ENCODE measurements at regions not wholly inside any gene's neighbourhood (a gene's known extent, or its start where the extent isn't known, plus 50 kb on each side); places are given as distances from the start of the nearest gene placed in this dataset.

DNA sequence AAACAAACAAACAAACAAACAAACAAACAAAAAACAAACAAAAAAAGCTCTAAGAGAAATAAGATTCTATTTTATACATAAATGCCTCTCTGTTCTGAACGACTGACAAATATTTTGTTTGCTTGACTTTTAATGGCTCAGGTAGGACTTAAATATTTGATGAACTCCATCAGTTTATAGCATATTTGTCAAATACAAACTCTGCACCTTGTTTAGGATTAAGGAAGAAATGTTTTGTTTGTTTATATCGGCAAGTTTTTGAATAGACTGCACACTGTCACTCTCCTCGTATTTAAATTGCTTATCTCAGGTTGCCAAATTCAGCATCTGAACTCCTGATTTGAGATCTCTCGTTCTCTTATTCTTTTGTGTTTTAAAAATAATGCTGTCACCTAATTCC, 1499.7 kb upstream of the SLC10A2 start:
- ATAC-seq: no peak

DNA sequence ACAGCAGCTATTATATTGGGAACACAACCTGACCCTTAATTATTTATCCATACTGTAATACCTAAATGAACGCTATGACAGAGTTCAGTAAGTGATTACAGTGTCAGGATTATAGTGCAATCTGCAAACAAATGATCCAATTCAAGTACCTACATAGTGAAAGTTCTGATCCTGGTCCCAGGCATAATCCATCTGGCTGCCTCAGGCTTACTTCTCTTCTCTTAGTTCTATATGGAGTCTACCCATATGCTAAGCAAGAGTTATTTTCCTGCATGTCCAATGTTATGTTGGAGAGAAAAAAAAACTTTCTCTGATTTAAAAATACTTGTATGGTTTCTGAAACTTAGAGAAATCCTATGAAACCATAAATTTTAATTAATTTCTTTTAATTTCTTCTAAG, 1487.7 kb upstream of the SLC10A2 start:
- Histone ChIP-seq H3K27me3 (ENCODE audit: low read length) (no peaks in the 10 kb centered on the region), H3F3A (ENCODE audit: low read length, unreplicated experiment) (no peaks in the 10 kb centered on the region), H3K4me3 (ENCODE audit: low read length) (no peak overlapping the region), H4K20me1 (ENCODE audit: low read length) (no peaks in the 10 kb centered on the region), H3K9ac (ENCODE audit: low read length) (no peak overlapping the region), H3K4me1 (ENCODE audit: insufficient read depth, low read length) (peaks cover 15% of the 10 kb centered on the region), H3K36me3 (ENCODE audit: low read depth, low read length) (no peaks in the 10 kb centered on the region), H3K4me2 (ENCODE audit: low read length) (no peak overlapping the region), H3K9me3 (ENCODE audit: low read length) (no peaks in the 10 kb centered on the region), H3K79me2 (ENCODE audit: low read length) (no peaks in the 10 kb centered on the region), H2AFZ (ENCODE audit: low read length) (no peak overlapping the region), H3K27ac (ENCODE audit: low read length) (no peak overlapping the region), H3K9me2 (replicated peaks; ENCODE audit: low read length) (no peaks in the 10 kb centered on the region)
- no TSS peak for BruUV-seq (replicated peaks)
- ChIA-PET CTCF (no interaction called here), POLR2A (ENCODE audit: unreplicated experiment) (no interaction called here)
- no peak for ATAC-seq
- no peak for TF ChIP-seq EZH2 (IDR thresholded peaks at IDR 0.05; ENCODE audit: low read length, unreplicated experiment)
- TF ChIP-seq, protein P1, sequence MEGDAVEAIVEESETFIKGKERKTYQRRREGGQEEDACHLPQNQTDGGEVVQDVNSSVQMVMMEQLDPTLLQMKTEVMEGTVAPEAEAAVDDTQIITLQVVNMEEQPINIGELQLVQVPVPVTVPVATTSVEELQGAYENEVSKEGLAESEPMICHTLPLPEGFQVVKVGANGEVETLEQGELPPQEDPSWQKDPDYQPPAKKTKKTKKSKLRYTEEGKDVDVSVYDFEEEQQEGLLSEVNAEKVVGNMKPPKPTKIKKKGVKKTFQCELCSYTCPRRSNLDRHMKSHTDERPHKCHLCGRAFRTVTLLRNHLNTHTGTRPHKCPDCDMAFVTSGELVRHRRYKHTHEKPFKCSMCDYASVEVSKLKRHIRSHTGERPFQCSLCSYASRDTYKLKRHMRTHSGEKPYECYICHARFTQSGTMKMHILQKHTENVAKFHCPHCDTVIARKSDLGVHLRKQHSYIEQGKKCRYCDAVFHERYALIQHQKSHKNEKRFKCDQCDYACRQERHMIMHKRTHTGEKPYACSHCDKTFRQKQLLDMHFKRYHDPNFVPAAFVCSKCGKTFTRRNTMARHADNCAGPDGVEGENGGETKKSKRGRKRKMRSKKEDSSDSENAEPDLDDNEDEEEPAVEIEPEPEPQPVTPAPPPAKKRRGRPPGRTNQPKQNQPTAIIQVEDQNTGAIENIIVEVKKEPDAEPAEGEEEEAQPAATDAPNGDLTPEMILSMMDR (conservative IDR thresholded peaks at IDR 0.05; ENCODE audit: low read depth, low read length): no peak
- TF ChIP-seq EZH2phosphoT487 (IDR thresholded peaks at IDR 0.05; ENCODE audit: borderline replicate concordance, low read length): no peak
- DNase-seq: no peak
- intact Hi-C loops (cut with micrococcal nuclease): loop anchor here (5.0 kb wide), 1 partner anchor 237 kb away; no protein-coding TSS in a partner anchor

More for the DNA sequence above, 1499.7 kb upstream of the SLC10A2 start:
- no peak overlapping the region for H3K9ac ChIP-seq (ENCODE audit: low read length)
- no peaks in the 10 kb centered on the region for H3K9me3 ChIP-seq (ENCODE audit: low read length)
- H3K9me2 ChIP-seq (replicated peaks; ENCODE audit: low read length): no peaks in the 10 kb centered on the region
- BruUV-seq (replicated peaks): no TSS peak
- H3F3A ChIP-seq (ENCODE audit: low read length, unreplicated experiment): no peaks in the 10 kb centered on the region
- no peaks in the 10 kb centered on the region for H3K36me3 ChIP-seq (ENCODE audit: low read depth, low read length)
- TF ChIP-seq EZH2 (IDR thresholded peaks at IDR 0.05; ENCODE audit: low read length, unreplicated experiment) (no peak), EZH2phosphoT487 (IDR thresholded peaks at IDR 0.05; ENCODE audit: borderline replicate concordance, low read length) (no peak)
- TF ChIP-seq, protein P1 (conservative IDR thresholded peaks at IDR 0.05; ENCODE audit: low read depth, low read length): no peak
- ChIA-PET CTCF (no interaction called here), POLR2A (ENCODE audit: unreplicated experiment) (no interaction called here)
- intact Hi-C loops (cut with micrococcal nuclease): loop anchor here (10.0 kb wide), 1 partner anchor 451 kb away; no protein-coding TSS in a partner anchor
- H3K27me3 ChIP-seq (ENCODE audit: low read length): no peaks in the 10 kb centered on the region
- no peaks in the 10 kb centered on the region for H3K79me2 ChIP-seq (ENCODE audit: low read length)
- H3K27ac ChIP-seq (ENCODE audit: low read length): no peak overlapping the region
- H2AFZ ChIP-seq (ENCODE audit: low read length): no peak overlapping the region
- H3K4me3 ChIP-seq (ENCODE audit: low read length): no peak overlapping the region
- H4K20me1 ChIP-seq (ENCODE audit: low read length): no peaks in the 10 kb centered on the region
- peaks cover 5% of the 10 kb centered on the region for H3K4me1 ChIP-seq (ENCODE audit: insufficient read depth, low read length)
- no peak for DNase-seq
- H3K4me2 ChIP-seq (ENCODE audit: low read length): no peak overlapping the region

DNA sequence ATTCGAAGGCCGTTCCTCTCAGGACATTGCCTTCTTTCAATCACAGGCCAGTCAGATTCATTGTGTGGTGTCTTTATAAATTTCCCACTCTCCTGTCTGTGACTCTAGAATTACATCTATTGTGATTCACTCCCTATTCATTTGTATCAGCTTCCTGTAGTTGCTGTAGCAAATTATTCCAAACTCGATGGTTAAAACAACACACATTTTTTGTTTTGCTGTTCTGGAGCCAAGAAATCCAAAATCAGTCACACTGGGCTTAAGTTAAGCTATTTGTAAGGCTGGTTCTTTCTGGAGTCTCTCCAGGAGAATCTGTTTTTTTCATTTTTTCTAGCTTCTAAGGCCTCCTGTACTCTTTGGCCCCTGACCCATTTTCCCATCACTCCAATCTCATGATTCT, 1487.0 kb upstream of the SLC10A2 start:
- Histone ChIP-seq H3K4me1 (ENCODE audit: insufficient read depth, low read length) (peaks cover 15% of the 10 kb centered on the region), H3K4me3 (ENCODE audit: low read length) (no peak overlapping the region), H3K27me3 (ENCODE audit: low read length) (no peaks in the 10 kb centered on the region), H3F3A (ENCODE audit: low read length, unreplicated experiment) (no peaks in the 10 kb centered on the region), H3K9ac (ENCODE audit: low read length) (no peak overlapping the region), H4K20me1 (ENCODE audit: low read length) (no peaks in the 10 kb centered on the region), H3K27ac (ENCODE audit: low read length) (no peak overlapping the region), H2AFZ (ENCODE audit: low read length) (no peak overlapping the region), H3K9me3 (ENCODE audit: low read length) (no peaks in the 10 kb centered on the region), H3K4me2 (ENCODE audit: low read length) (peak overlapping the region; percentile 10; the same call in 1 of the 2 replicates), H3K79me2 (ENCODE audit: low read length) (no peaks in the 10 kb centered on the region), H3K36me3 (ENCODE audit: low read depth, low read length) (no peaks in the 10 kb centered on the region), H3K9me2 (replicated peaks; ENCODE audit: low read length) (no peaks in the 10 kb centered on the region)
- intact Hi-C loops (cut with micrococcal nuclease): loop anchor here (5.0 kb wide), 1 partner anchor 236 kb away; no protein-coding TSS in a partner anchor
- CTCF ChIA-PET: no interaction called here
- ATAC-seq (peak; percentile 77), DNase-seq (peak; percentile 42)
- BruUV-seq (replicated peaks): no TSS peak
- POLR2A ChIA-PET (ENCODE audit: unreplicated experiment): no interaction called here
- TF ChIP-seq EZH2 (IDR thresholded peaks at IDR 0.05; ENCODE audit: low read length, unreplicated experiment) (no peak), EZH2phosphoT487 (IDR thresholded peaks at IDR 0.05; ENCODE audit: borderline replicate concordance, low read length) (no peak)
- TF ChIP-seq, protein P1 (conservative IDR thresholded peaks at IDR 0.05; ENCODE audit: low read depth, low read length): no peak
